ENCODE measurements at regions not wholly inside any gene's neighbourhood (a gene's known extent, or its start where the extent isn't known, plus 50 kb on each side); places are given as distances from the start of the nearest gene placed in this dataset.

DNA sequence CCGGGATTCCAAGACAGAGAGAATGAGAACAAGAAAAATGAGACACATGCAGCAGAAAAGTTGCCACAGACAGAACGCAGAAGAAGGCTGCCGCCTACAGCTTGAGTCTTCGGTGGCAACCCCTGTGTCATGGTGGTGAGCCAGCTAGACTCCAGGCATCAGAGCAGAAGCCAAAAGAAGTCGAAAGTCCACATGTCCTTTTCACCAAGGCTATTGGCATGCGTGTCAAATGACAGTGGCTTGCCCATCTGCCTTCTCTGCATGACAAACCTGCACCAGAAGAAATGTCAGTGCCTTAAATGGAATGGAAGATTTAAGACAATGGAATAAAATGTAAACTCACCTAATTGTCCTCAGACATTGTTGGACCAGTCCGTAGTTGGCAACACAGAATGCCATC lies 93.9 kb upstream of the NPSR1 start:
- Mint-ChIP-seq H3K36me3 (ENCODE audit: low read depth) (no peaks in the 10 kb centered on the region), H3K4me3 (no peak overlapping the region), H3K27me3 (ENCODE audit: insufficient read depth, low read depth, poor library complexity) (no peaks in the 10 kb centered on the region), H3K27ac (no peak overlapping the region), H3K4me1 (peaks cover 10% of the 10 kb centered on the region), H3K9me3 (no peaks in the 10 kb centered on the region)
- DNase-seq (ENCODE audit: low spot score) (no peak), ATAC-seq (no peak)
- Histone ChIP-seq H3K4me3 (no peak overlapping the region), H3K36me3 (ENCODE audit: insufficient read depth) (no peaks in the 10 kb centered on the region), H3K4me1 (ENCODE audit: insufficient read depth) (no peaks in the 10 kb centered on the region; the same call in 1 of the 2 replicates), H4K20me1 (replicated peaks; ENCODE audit: insufficient read depth) (no peaks in the 10 kb centered on the region), H3K79me2 (replicated peaks; ENCODE audit: insufficient read depth) (no peaks in the 10 kb centered on the region), H3K27ac (ENCODE audit: low read depth) (no peak overlapping the region), H3K9me2 (ENCODE audit: insufficient read depth) (peaks cover 5% of the 10 kb centered on the region; the same call in 1 of the 2 replicates), H3F3A (replicated peaks; ENCODE audit: low read depth) (no peaks in the 10 kb centered on the region), H2AFZ (no peak overlapping the region), H3K4me2 (no peak overlapping the region), H3K27me3 (ENCODE audit: insufficient read depth) (no peaks in the 10 kb centered on the region)
- no peak for TF ChIP-seq ZNF331 (CRISPR knock-in tag; IDR thresholded peaks at IDR 0.05; ENCODE audit: low read depth)
- TF ChIP-seq, protein P1, sequence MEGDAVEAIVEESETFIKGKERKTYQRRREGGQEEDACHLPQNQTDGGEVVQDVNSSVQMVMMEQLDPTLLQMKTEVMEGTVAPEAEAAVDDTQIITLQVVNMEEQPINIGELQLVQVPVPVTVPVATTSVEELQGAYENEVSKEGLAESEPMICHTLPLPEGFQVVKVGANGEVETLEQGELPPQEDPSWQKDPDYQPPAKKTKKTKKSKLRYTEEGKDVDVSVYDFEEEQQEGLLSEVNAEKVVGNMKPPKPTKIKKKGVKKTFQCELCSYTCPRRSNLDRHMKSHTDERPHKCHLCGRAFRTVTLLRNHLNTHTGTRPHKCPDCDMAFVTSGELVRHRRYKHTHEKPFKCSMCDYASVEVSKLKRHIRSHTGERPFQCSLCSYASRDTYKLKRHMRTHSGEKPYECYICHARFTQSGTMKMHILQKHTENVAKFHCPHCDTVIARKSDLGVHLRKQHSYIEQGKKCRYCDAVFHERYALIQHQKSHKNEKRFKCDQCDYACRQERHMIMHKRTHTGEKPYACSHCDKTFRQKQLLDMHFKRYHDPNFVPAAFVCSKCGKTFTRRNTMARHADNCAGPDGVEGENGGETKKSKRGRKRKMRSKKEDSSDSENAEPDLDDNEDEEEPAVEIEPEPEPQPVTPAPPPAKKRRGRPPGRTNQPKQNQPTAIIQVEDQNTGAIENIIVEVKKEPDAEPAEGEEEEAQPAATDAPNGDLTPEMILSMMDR (conservative IDR thresholded peaks at IDR 0.05; ENCODE audit: low read depth in 2 of 2): no peak
- TF ChIP-seq, protein P2, sequence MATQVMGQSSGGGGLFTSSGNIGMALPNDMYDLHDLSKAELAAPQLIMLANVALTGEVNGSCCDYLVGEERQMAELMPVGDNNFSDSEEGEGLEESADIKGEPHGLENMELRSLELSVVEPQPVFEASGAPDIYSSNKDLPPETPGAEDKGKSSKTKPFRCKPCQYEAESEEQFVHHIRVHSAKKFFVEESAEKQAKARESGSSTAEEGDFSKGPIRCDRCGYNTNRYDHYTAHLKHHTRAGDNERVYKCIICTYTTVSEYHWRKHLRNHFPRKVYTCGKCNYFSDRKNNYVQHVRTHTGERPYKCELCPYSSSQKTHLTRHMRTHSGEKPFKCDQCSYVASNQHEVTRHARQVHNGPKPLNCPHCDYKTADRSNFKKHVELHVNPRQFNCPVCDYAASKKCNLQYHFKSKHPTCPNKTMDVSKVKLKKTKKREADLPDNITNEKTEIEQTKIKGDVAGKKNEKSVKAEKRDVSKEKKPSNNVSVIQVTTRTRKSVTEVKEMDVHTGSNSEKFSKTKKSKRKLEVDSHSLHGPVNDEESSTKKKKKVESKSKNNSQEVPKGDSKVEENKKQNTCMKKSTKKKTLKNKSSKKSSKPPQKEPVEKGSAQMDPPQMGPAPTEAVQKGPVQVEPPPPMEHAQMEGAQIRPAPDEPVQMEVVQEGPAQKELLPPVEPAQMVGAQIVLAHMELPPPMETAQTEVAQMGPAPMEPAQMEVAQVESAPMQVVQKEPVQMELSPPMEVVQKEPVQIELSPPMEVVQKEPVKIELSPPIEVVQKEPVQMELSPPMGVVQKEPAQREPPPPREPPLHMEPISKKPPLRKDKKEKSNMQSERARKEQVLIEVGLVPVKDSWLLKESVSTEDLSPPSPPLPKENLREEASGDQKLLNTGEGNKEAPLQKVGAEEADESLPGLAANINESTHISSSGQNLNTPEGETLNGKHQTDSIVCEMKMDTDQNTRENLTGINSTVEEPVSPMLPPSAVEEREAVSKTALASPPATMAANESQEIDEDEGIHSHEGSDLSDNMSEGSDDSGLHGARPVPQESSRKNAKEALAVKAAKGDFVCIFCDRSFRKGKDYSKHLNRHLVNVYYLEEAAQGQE (IDR thresholded peaks at IDR 0.05; ENCODE audit: unreplicated experiment): no peak
- no peak for TF ChIP-seq STAT1 (IDR thresholded peaks at IDR 0.05; ENCODE audit: unreplicated experiment)
- TF ChIP-seq, protein P3, sequence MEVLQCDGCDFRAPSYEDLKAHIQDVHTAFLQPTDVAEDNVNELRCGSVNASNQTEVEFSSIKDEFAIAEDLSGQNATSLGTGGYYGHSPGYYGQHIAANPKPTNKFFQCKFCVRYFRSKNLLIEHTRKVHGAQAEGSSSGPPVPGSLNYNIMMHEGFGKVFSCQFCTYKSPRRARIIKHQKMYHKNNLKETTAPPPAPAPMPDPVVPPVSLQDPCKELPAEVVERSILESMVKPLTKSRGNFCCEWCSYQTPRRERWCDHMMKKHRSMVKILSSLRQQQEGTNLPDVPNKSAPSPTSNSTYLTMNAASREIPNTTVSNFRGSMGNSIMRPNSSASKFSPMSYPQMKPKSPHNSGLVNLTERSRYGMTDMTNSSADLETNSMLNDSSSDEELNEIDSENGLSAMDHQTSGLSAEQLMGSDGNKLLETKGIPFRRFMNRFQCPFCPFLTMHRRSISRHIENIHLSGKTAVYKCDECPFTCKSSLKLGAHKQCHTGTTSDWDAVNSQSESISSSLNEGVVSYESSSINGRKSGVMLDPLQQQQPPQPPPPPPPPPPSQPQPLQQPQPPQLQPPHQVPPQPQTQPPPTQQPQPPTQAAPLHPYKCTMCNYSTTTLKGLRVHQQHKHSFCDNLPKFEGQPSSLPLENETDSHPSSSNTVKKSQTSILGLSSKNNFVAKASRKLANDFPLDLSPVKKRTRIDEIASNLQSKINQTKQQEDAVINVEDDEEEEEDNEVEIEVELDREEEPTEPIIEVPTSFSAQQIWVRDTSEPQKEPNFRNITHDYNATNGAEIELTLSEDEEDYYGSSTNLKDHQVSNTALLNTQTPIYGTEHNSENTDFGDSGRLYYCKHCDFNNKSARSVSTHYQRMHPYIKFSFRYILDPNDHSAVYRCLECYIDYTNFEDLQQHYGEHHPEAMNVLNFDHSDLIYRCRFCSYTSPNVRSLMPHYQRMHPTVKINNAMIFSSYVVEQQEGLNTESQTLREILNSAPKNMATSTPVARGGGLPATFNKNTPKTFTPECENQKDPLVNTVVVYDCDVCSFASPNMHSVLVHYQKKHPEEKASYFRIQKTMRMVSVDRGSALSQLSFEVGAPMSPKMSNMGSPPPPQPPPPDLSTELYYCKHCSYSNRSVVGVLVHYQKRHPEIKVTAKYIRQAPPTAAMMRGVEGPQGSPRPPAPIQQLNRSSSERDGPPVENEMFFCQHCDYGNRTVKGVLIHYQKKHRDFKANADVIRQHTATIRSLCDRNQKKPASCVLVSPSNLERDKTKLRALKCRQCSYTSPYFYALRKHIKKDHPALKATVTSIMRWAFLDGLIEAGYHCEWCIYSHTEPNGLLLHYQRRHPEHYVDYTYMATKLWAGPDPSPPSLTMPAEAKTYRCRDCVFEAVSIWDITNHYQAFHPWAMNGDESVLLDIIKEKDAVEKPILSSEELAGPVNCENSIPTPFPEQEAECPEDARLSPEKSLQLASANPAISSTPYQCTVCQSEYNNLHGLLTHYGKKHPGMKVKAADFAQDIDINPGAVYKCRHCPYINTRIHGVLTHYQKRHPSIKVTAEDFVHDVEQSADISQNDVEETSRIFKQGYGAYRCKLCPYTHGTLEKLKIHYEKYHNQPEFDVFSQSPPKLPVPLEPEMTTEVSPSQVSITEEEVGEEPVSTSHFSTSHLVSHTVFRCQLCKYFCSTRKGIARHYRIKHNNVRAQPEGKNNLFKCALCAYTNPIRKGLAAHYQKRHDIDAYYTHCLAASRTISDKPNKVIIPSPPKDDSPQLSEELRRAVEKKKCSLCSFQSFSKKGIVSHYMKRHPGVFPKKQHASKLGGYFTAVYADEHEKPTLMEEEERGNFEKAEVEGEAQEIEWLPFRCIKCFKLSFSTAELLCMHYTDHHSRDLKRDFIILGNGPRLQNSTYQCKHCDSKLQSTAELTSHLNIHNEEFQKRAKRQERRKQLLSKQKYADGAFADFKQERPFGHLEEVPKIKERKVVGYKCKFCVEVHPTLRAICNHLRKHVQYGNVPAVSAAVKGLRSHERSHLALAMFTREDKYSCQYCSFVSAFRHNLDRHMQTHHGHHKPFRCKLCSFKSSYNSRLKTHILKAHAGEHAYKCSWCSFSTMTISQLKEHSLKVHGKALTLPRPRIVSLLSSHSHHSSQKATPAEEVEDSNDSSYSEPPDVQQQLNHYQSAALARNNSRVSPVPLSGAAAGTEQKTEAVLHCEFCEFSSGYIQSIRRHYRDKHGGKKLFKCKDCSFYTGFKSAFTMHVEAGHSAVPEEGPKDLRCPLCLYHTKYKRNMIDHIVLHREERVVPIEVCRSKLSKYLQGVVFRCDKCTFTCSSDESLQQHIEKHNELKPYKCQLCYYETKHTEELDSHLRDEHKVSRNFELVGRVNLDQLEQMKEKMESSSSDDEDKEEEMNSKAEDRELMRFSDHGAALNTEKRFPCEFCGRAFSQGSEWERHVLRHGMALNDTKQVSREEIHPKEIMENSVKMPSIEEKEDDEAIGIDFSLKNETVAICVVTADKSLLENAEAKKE (CRISPR knock-in tag; IDR thresholded peaks at IDR 0.05): no peak
- TF ChIP-seq ZNF114 (CRISPR knock-in tag; IDR thresholded peaks at IDR 0.05): no peak
- TF ChIP-seq NANOG (IDR thresholded peaks at IDR 0.05; ENCODE audit: borderline replicate concordance): no peak
- no peak for TF ChIP-seq JUNB (IDR thresholded peaks at IDR 0.05; ENCODE audit: unreplicated experiment)
- TF ChIP-seq EZH2 (IDR thresholded peaks at IDR 0.05; ENCODE audit: low read depth, unreplicated experiment): no peak
- no peak for TF ChIP-seq EZH2phosphoT487 (IDR thresholded peaks at IDR 0.05; ENCODE audit: unreplicated experiment)
- no peak for TF ChIP-seq POLR2AphosphoS5 (IDR thresholded peaks at IDR 0.05; ENCODE audit: low read depth)

Measured in GM23338 (cell line).